Colonic mucosa (tissue), 4 donors: ENCODE measurements at regions not wholly inside any gene's neighbourhood (a gene's known extent, or its start where the extent isn't known, plus 50 kb on each side); places are given as distances from the start of the nearest gene placed in this dataset.

ENCODE experiments used
- DNase-seq: peaks from one replicate; pipeline ENCODE4 v3.0.0-alpha.2; 2020
- H3K27ac ChIP-seq: fragments of 200-600 bp; one replicate; pipeline ENCODE4 v1.8.0; 2021
- H3K27me3 ChIP-seq: fragments of 200-600 bp; one replicate; pipeline ENCODE4 v1.8.0; 2021
- H3K36me3 ChIP-seq: fragments of 200-600 bp; one replicate; pipeline ENCODE4 v1.8.0; 2021
- H3K4me1 ChIP-seq: fragments of 200-600 bp; one replicate; pipeline ENCODE4 v1.8.0; 2021; ENCODE audit warnings: mild to moderate bottlenecking
- H3K4me3 ChIP-seq: fragments of 200-600 bp; one replicate; pipeline ENCODE4 v1.8.0; 2021
- H3K9ac ChIP-seq, 2 donors: one replicate each; pipeline ENCODE4 v1.7.0; 2013; ENCODE audit warnings: control low read depth in 2 of 2, low read depth in 2 of 2, low read length in 2 of 2
- H3K9me3 ChIP-seq: fragments of 200-600 bp; one replicate; pipeline ENCODE4 v1.8.0; 2021
- intact Hi-C: fragments of 100-400 bp; cut with DNase I; formaldehyde crosslinking; loops from one replicate; pipeline ENCODE4 v1.14.1; 2022
- TF ChIP-seq, protein P1 (sequence below): fragments of 200-600 bp; IDR thresholded peaks from one replicate; pipeline ENCODE4 v1.8.0; 2022; ENCODE audit warnings: antibody characterized with exemption, mild to moderate bottlenecking
- donor health status: healthy.
- donor health status: DM: no; HTN: no; CAD: no.
- donor health status: DM: no; HTN: no; CAD: no.

GRCh38 chr9:88236511-88237478, 98.5 kb upstream of the SPATA31C2 start:
- Histone ChIP-seq H3K4me1 (no peaks in the 10 kb centered on the region), H3K27me3 (no peaks in the 10 kb centered on the region), H3K36me3 (no peaks in the 10 kb centered on the region), H3K9ac (no peak overlapping the region), H3K27ac (no peak overlapping the region), H3K9me3 (no peaks in the 10 kb centered on the region), H3K4me3 (no peak overlapping the region)
- DNase-seq, result no peak
- intact Hi-C loops, result no loop called here
- TF ChIP-seq, protein P1, sequence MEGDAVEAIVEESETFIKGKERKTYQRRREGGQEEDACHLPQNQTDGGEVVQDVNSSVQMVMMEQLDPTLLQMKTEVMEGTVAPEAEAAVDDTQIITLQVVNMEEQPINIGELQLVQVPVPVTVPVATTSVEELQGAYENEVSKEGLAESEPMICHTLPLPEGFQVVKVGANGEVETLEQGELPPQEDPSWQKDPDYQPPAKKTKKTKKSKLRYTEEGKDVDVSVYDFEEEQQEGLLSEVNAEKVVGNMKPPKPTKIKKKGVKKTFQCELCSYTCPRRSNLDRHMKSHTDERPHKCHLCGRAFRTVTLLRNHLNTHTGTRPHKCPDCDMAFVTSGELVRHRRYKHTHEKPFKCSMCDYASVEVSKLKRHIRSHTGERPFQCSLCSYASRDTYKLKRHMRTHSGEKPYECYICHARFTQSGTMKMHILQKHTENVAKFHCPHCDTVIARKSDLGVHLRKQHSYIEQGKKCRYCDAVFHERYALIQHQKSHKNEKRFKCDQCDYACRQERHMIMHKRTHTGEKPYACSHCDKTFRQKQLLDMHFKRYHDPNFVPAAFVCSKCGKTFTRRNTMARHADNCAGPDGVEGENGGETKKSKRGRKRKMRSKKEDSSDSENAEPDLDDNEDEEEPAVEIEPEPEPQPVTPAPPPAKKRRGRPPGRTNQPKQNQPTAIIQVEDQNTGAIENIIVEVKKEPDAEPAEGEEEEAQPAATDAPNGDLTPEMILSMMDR, result no peak

- Histone ChIP-seq H3K9ac (no peak overlapping the region), H3K27ac (no peak overlapping the region), H3K4me1 (no peaks in the 10 kb centered on the region), H3K36me3 (no peaks in the 10 kb centered on the region), H3K4me3 (no peak overlapping the region), H3K27me3 (no peaks in the 10 kb centered on the region), H3K9me3 (no peaks in the 10 kb centered on the region)
- TF ChIP-seq, protein P1, result no peak
- intact Hi-C loops, result no loop called here
- no peak for DNase-seq
Measured at GRCh38 chr9:88235615-88236014, 97.3 kb upstream of the SPATA31C2 start.

- intact Hi-C loops, result no loop called here
- Histone ChIP-seq H3K27ac (no peak overlapping the region), H3K9me3 (no peaks in the 10 kb centered on the region), H3K27me3 (no peaks in the 10 kb centered on the region), H3K4me1 (no peaks in the 10 kb centered on the region), H3K36me3 (no peaks in the 10 kb centered on the region), H3K4me3 (no peak overlapping the region), H3K9ac (no peak overlapping the region)
- DNase-seq, result no peak
- TF ChIP-seq, protein P1, result no peak
Measured at GRCh38 chr9:88234114-88234513, 95.8 kb upstream of the SPATA31C2 start.

GRCh38 chr9:88233091-88233490, 94.8 kb upstream of the SPATA31C2 start:
- no peaks in the 10 kb centered on the region for H3K4me1 ChIP-seq
- intact Hi-C loops, result no loop called here
- H3K27ac ChIP-seq, result no peak overlapping the region
- TF ChIP-seq, protein P1, result no peak
- no peak overlapping the region for H3K9ac ChIP-seq
- no peak for DNase-seq
- H3K9me3 ChIP-seq, result no peaks in the 10 kb centered on the region
- no peak overlapping the region for H3K4me3 ChIP-seq
- no peaks in the 10 kb centered on the region for H3K36me3 ChIP-seq
- H3K27me3 ChIP-seq, result no peaks in the 10 kb centered on the region

DNA sequence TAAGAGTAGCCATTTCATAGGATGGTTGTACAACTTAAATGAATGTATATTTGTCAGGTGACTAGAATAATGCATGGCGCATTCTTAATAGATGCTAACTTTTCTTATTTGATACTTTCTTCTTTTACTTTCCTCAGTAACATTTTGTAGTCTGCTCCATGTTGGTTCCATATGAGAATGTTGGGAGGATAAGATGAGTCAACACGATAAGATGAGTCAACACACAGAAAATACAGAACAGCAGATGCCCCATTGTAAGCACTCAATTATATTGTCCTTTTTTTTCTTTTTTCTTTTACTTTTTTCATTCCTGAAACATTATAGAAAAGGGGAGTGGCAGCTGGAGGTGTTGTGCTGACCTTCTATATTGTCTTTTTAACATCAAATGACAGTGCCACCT, 92.3 kb upstream of the SPATA31C2 start:
- Histone ChIP-seq H3K4me3 (no peak overlapping the region), H3K9me3 (no peaks in the 10 kb centered on the region), H3K27me3 (no peaks in the 10 kb centered on the region), H3K4me1 (no peaks in the 10 kb centered on the region), H3K27ac (no peak overlapping the region), H3K9ac (no peak overlapping the region), H3K36me3 (no peaks in the 10 kb centered on the region)
- no peak for DNase-seq
- TF ChIP-seq, protein P1, result no peak
- intact Hi-C loops, result no loop called here
